Subcutaneous abdominal adipose tissue (tissue), 5 donors: ENCODE measurements at regions not wholly inside any gene's neighbourhood (a gene's known extent, or its start where the extent isn't known, plus 50 kb on each side); places are given as distances from the start of the nearest gene placed in this dataset.

Source experiments
- H3K27ac ChIP-seq: one replicate; pipeline ENCODE4 v1.7.0; 2013; ENCODE audit warnings: low read depth, mild to moderate bottlenecking, inconsistent platforms, low read length, moderate library complexity
- H3K27me3 ChIP-seq, 5 donors: one replicate each; pipeline ENCODE4 v1.7.0; 2013; ENCODE audit warnings: low read length in 5 of 5, inconsistent platforms in 1 of 5; ENCODE audit not compliant: control insufficient read depth in 5 of 5, insufficient read depth in 4 of 5
- H3K36me3 ChIP-seq, 5 donors: one replicate each; pipeline ENCODE4 v1.7.0; 2013; ENCODE audit warnings: low read length in 5 of 5; ENCODE audit not compliant: control insufficient read depth in 5 of 5, insufficient read depth in 5 of 5
- H3K4me1 ChIP-seq, 5 donors: one replicate each; pipeline ENCODE4 v1.7.0; 2013; ENCODE audit warnings: low read length in 5 of 5, mild to moderate bottlenecking in 3 of 5, moderate library complexity in 1 of 5; ENCODE audit not compliant: control insufficient read depth in 5 of 5, insufficient read depth in 5 of 5
- H3K4me3 ChIP-seq, 5 donors: one replicate each; pipeline ENCODE4 v1.7.0; 2013; ENCODE audit warnings: low read length in 5 of 5, low read depth in 1 of 5
- H3K9ac ChIP-seq, 5 donors: one replicate each; pipeline ENCODE4 v1.7.0; 2013; ENCODE audit warnings: low read length in 5 of 5, mild to moderate bottlenecking in 4 of 5, moderate library complexity in 3 of 5
- H3K9me3 ChIP-seq, 5 donors: one replicate each; pipeline ENCODE4 v1.7.0; 2013; ENCODE audit warnings: low read length in 5 of 5; ENCODE audit not compliant: control insufficient read depth in 5 of 5
- donor health status: healthy.
- donor health status: healthy.
- donor health status: healthy.
- donor health status: healthy.
- donor health status: healthy.

DNA sequence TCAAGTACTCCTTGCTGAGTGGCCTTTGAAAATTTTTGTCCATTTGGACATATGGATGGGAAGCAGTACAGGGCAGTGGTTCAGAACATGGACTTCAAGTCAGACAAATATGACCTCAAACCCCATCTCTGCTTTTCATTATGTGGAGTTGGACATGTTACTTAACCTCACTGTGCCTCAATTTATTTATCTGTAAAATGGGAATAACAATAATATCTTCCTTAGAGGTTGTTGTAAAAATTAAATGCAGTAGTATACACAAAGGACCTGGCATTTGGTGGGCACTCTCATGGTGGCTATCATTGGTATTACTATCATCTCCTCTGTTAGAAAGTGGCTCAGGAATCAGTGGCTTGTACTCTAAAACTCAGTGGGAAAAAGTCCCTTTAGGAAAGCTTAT lies 204.0 kb upstream of the MYLIP start:
- peaks cover 0 to 26% (median 9%) of the 10 kb centered on the region in 5 donors for H3K4me1 ChIP-seq
- no peak overlapping the region for H3K4me3 ChIP-seq
- H3K9ac ChIP-seq = no peak overlapping the region
- no peaks in the 10 kb centered on the region for H3K9me3 ChIP-seq
- no peaks in the 10 kb centered on the region for H3K36me3 ChIP-seq
- H3K27me3 ChIP-seq = no peaks in the 10 kb centered on the region
- H3K27ac ChIP-seq = no peak overlapping the region

GRCh38 chr6:15922510-15923250 lies 206.2 kb upstream of the MYLIP start:
- Histone ChIP-seq H3K36me3 (no peaks in the 10 kb centered on the region), H3K4me1 (peaks cover 0 to 10% (median 0%) of the 10 kb centered on the region in 5 donors), H3K27ac (no peak overlapping the region), H3K27me3 (no peaks in the 10 kb centered on the region), H3K4me3 (no peak overlapping the region), H3K9ac (no peak overlapping the region), H3K9me3 (no peaks in the 10 kb centered on the region)

DNA sequence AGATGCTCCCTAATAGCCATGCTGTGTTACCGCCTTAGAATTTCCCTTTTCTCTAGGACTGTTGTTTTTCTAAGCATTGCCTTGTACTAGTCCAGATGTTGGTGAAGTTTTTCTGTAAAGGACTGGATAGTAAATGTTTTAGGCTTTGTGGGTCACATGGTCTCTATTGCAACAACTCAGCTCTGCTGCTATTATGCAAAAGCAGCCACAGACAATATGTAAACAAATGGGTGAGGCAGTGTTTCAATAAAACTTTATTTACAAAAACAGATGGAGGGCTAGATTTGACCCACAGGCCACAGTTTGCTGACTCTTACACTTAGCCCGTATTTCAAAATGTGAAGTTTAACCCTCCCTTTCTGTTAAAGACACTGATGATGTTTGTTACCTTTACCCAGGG lies 207.6 kb upstream of the MYLIP start:
- Histone ChIP-seq H3K4me3 (no peak overlapping the region), H3K9ac (no peak overlapping the region), H3K9me3 (no peaks in the 10 kb centered on the region), H3K4me1 (peaks cover 0 to 2% (median 0%) of the 10 kb centered on the region in 5 donors), H3K36me3 (no peaks in the 10 kb centered on the region), H3K27me3 (no peaks in the 10 kb centered on the region), H3K27ac (no peak overlapping the region)

GRCh38 chr6:15916581-15916980 lies 212.3 kb upstream of the MYLIP start:
- no peak overlapping the region for H3K27ac ChIP-seq
- no peaks in the 10 kb centered on the region for H3K27me3 ChIP-seq
- H3K36me3 ChIP-seq = no peaks in the 10 kb centered on the region
- no peaks in the 10 kb centered on the region for H3K9me3 ChIP-seq
- H3K9ac ChIP-seq = no peak overlapping the region
- H3K4me3 ChIP-seq = no peak overlapping the region
- H3K4me1 ChIP-seq = peaks cover 0 to 6% (median 0%) of the 10 kb centered on the region in 5 donors

DNA sequence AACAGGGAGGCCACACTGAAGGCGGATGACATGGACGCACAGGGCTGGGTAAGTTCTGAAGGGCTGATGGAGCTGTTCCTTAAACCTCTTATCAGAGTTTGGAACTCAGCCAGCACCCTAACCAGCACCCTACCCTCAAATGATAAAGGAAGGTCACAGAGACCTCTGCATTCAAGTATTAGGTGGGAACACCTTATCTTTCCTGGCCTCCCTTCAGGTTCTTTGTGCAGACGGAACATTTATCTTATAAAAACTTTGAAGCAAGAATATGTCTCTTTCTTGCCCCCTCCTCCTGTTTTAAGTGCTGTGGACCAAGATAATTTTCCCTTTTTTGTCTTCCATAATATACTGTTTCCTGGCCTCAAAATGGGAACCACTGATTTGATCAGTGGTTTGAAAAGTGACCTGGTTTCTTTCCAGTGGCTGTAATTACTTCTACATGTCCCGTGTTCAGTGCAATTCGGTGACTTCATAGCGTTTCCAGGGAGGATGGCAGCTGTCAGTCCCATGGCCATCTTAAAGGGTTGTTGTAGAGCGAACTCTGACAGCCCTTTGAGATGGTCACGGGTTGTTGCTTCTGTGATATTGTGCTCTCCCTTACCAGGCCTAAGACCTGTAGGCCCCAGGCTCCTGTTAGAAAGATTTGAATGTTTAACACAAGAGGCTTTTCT lies 213.2 kb upstream of the MYLIP start:
- no peak overlapping the region for H3K4me3 ChIP-seq
- no peak overlapping the region for H3K27ac ChIP-seq
- no peak overlapping the region for H3K9ac ChIP-seq
- H3K27me3 ChIP-seq = no peaks in the 10 kb centered on the region
- H3K36me3 ChIP-seq = no peaks in the 10 kb centered on the region
- no peaks in the 10 kb centered on the region for H3K9me3 ChIP-seq
- H3K4me1 ChIP-seq = peaks cover 0 to 7% (median 0%) of the 10 kb centered on the region in 5 donors

- Histone ChIP-seq H3K9ac (no peak overlapping the region), H3K27ac (no peak overlapping the region), H3K4me3 (no peak overlapping the region), H3K27me3 (no peaks in the 10 kb centered on the region), H3K36me3 (no peaks in the 10 kb centered on the region), H3K4me1 (peaks cover 0 to 7% (median 0%) of the 10 kb centered on the region in 5 donors), H3K9me3 (no peaks in the 10 kb centered on the region)
These were observed 214.3 kb upstream of the MYLIP start for GRCh38 chr6:15914553-15914952.

DNA sequence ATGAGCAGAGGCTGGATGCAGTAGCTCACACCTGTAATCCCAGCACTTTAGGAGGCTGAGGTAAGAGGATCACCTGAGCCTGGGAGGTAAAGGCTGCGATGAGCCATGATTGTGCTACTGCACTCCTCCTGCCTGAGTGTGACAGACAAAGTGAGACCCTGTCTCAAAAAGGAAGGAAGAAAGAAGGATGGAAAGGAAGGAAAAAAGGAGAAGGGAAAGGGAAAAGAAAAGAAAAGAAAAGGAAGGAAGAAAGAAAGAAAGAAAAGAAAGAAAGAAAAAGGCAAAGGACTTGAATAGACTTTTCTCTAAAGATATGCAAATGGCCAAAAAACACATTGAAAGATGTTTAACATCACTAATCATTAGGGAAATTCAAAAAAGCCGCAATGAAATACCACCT lies 215.3 kb upstream of the MYLIP start:
- H3K4me3 ChIP-seq = no peak overlapping the region
- no peak overlapping the region for H3K9ac ChIP-seq
- no peaks in the 10 kb centered on the region for H3K36me3 ChIP-seq
- H3K9me3 ChIP-seq = no peaks in the 10 kb centered on the region
- no peak overlapping the region for H3K27ac ChIP-seq
- H3K27me3 ChIP-seq = no peaks in the 10 kb centered on the region
- peaks cover 0 to 7% (median 0%) of the 10 kb centered on the region in 5 donors for H3K4me1 ChIP-seq

GRCh38 chr6:15912505-15913400 lies 216.1 kb upstream of the MYLIP start:
- Histone ChIP-seq H3K4me3 (no peak overlapping the region), H3K36me3 (no peaks in the 10 kb centered on the region), H3K9me3 (no peaks in the 10 kb centered on the region), H3K27me3 (no peaks in the 10 kb centered on the region), H3K9ac (no peak overlapping the region), H3K27ac (no peak overlapping the region), H3K4me1 (peaks cover 0 to 10% (median 0%) of the 10 kb centered on the region in 5 donors)

DNA sequence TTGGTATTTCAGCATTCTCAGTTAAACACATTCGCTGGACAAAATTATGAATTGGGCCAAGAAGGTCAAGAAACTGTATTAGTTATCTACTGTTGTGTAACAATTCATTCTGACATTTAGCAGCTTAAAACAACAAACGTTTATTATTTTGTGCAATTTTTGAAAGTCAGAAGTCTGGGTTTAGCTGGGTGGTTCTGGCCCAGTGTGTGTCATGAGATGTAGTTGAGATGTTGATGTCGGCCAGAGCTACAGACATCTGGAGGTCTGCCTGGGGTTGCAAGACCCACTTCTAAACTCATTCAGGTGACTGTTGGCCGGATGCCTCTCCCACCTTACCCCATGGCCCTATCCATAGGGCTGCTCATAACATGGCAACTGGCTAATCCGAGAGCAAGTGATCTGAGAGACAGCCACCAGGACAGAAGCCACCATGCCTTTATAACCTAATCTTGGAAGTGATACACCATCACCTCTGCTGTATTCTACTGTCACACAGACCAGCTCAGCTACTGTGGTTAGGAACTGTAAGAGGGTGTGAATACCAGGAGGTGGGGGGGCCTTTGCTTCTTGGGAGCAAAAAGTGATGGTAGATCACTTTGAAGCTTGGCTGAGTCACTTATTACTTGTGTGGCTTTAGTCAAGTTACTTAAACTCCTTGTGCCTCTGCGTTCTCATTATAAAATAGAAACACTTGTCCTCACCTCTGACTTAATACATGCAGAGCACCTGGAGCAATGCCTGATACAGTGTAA lies 217.0 kb upstream of the MYLIP start:
- H3K9me3 ChIP-seq = no peaks in the 10 kb centered on the region
- H3K27me3 ChIP-seq = no peaks in the 10 kb centered on the region
- H3K4me1 ChIP-seq = peaks cover 0 to 13% (median 0%) of the 10 kb centered on the region in 5 donors
- no peaks in the 10 kb centered on the region for H3K36me3 ChIP-seq
- no peak overlapping the region for H3K27ac ChIP-seq
- no peak overlapping the region for H3K9ac ChIP-seq
- no peak overlapping the region for H3K4me3 ChIP-seq
